Parathyroid adenoma (tissue), 2 donors: ENCODE measurements at regions not wholly inside any gene's neighbourhood (a gene's known extent, or its start where the extent isn't known, plus 50 kb on each side); places are given as distances from the start of the nearest gene placed in this dataset.

ENCODE experiments used
- H2AFZ ChIP-seq: fragments of 300-600 bp; sonication (generic); one replicate; pipeline ENCODE4 v1.7.0; 2017; ENCODE audit warnings: antibody characterized with exemption, mild to moderate bottlenecking
- H3K27ac ChIP-seq: fragments of 300-600 bp; sonication (generic); one replicate; pipeline ENCODE4 v1.7.0; 2017
- H3K27me3 ChIP-seq: fragments of 300-600 bp; sonication (generic); one replicate; pipeline ENCODE4 v1.7.0; 2017; ENCODE audit warnings: low read length; ENCODE audit not compliant: control insufficient read depth, insufficient read depth
- H3K36me3 ChIP-seq: fragments of 300-600 bp; sonication (generic); one replicate; pipeline ENCODE4 v1.7.0; 2017; ENCODE audit warnings: low read length; ENCODE audit not compliant: control insufficient read depth, insufficient read depth
- H3K4me1 ChIP-seq: fragments of 300-600 bp; sonication (generic); one replicate; pipeline ENCODE4 v1.7.0; 2017; ENCODE audit warnings: control low read depth
- H3K4me2 ChIP-seq: fragments of 300-600 bp; sonication (generic); one replicate; pipeline ENCODE4 v1.7.0; 2017; ENCODE audit warnings: low read length
- H3K4me3 ChIP-seq: fragments of 300-600 bp; sonication (generic); one replicate; pipeline ENCODE4 v1.7.0; 2017; ENCODE audit warnings: low read depth, low read length
- H3K79me2 ChIP-seq: fragments of 300-600 bp; sonication (generic); one replicate; pipeline ENCODE4 v1.7.0; 2017; ENCODE audit warnings: control low read depth
- H3K9ac ChIP-seq: fragments of 300-600 bp; sonication (generic); one replicate; pipeline ENCODE4 v1.7.0; 2017; ENCODE audit warnings: mild to moderate bottlenecking
- H3K9me3 ChIP-seq: fragments of 300-600 bp; sonication (generic); one replicate; pipeline ENCODE4 v1.7.0; 2017; ENCODE audit warnings: low read length; ENCODE audit not compliant: control insufficient read depth
- CTCF ChIP-seq: fragments of 300-600 bp; sonication (generic); IDR thresholded peaks from one replicate; pipeline ENCODE4 v1.7.0; 2017; ENCODE audit warnings: antibody characterized with exemption, mild to moderate bottlenecking
- donor health status: primary hyperparathyroidism.

GRCh38 chr13:105342281-105342820 is 1193.1 kb downstream of the EFNB2 start:
- Histone ChIP-seq H3K27ac (no peak overlapping the region), H3K4me1 (no peaks in the 10 kb centered on the region), H3K4me3 (no peak overlapping the region), H3K79me2 (no peaks in the 10 kb centered on the region), H3K4me2 (no peak overlapping the region), H3K36me3 (no peaks in the 10 kb centered on the region), H3K9me3 (no peaks in the 10 kb centered on the region), H3K9ac (no peak overlapping the region), H2AFZ (no peak overlapping the region), H3K27me3 (no peaks in the 10 kb centered on the region)
- no peak for TF ChIP-seq CTCF

GRCh38 chr13:105341758-105342157 is 1193.7 kb downstream of the EFNB2 start:
- Histone ChIP-seq H3K79me2 (no peaks in the 10 kb centered on the region), H3K4me1 (no peaks in the 10 kb centered on the region), H3K9ac (no peak overlapping the region), H2AFZ (no peak overlapping the region), H3K36me3 (no peaks in the 10 kb centered on the region), H3K4me2 (no peak overlapping the region), H3K27me3 (no peaks in the 10 kb centered on the region), H3K27ac (no peak overlapping the region), H3K4me3 (no peak overlapping the region), H3K9me3 (no peaks in the 10 kb centered on the region)
- no peak for TF ChIP-seq CTCF

DNA sequence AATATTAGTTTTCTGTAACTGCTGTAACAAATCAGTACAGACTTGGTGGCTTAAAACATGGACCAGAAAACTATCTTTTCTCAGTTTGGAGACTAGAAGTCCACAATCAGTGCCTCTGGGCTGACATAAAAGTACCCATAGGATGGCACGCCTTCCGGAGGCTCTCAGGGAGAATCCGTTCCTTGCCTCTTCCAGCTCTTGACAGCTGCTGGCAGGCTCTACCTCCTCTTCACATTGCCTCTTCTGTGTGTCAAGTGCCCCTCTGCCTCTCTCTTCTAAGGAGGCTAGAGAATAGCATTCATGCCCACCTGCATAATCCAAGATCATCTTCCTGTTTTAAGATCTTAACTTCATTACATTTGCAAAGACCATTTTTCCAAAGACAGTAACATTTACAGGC is 1194.2 kb downstream of the EFNB2 start:
- H3K4me3 ChIP-seq, result no peak overlapping the region
- H3K9me3 ChIP-seq, result no peaks in the 10 kb centered on the region
- H3K9ac ChIP-seq, result no peak overlapping the region
- H3K4me2 ChIP-seq, result no peak overlapping the region
- no peak for TF ChIP-seq CTCF
- no peaks in the 10 kb centered on the region for H3K27me3 ChIP-seq
- H2AFZ ChIP-seq, result no peak overlapping the region
- no peak overlapping the region for H3K27ac ChIP-seq
- H3K36me3 ChIP-seq, result no peaks in the 10 kb centered on the region
- H3K79me2 ChIP-seq, result no peaks in the 10 kb centered on the region
- no peaks in the 10 kb centered on the region for H3K4me1 ChIP-seq

DNA sequence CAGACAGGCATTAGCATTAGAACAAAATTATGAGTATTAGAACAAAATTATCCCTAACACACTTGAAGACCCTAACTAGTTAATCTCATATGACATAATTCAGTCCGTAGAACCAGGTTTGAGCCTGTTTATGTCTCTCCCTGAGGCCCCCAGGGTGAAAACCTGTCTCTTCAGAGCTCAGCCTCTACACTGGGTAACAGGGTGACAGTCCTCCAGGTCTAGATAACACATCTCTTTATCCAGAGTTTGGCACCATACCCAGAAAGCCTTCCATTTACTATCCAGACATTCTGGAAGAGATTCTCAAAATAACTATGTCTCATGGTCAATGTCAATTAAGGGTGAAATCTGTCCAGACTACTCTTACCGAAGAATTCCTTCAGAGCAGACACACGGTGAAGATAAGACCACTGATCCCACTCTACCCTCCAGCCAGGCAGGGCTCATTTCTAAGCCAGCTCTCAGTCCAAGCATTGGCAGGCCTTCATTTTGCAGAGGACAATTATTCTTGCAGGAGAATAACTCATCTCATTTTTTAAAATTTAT is 1195.3 kb downstream of the EFNB2 start:
- Histone ChIP-seq H3K27ac (no peak overlapping the region), H3K4me2 (no peak overlapping the region), H2AFZ (no peak overlapping the region), H3K4me1 (no peaks in the 10 kb centered on the region), H3K27me3 (no peaks in the 10 kb centered on the region), H3K9ac (no peak overlapping the region), H3K79me2 (no peaks in the 10 kb centered on the region), H3K9me3 (no peaks in the 10 kb centered on the region), H3K36me3 (no peaks in the 10 kb centered on the region), H3K4me3 (no peak overlapping the region)
- TF ChIP-seq CTCF, result no peak

GRCh38 chr13:105338773-105339172 is 1196.7 kb downstream of the EFNB2 start:
- H2AFZ ChIP-seq, result no peak overlapping the region
- no peak overlapping the region for H3K4me2 ChIP-seq
- H3K79me2 ChIP-seq, result no peaks in the 10 kb centered on the region
- H3K27me3 ChIP-seq, result no peaks in the 10 kb centered on the region
- no peak for TF ChIP-seq CTCF
- H3K9ac ChIP-seq, result no peak overlapping the region
- H3K4me3 ChIP-seq, result no peak overlapping the region
- H3K27ac ChIP-seq, result no peak overlapping the region
- no peaks in the 10 kb centered on the region for H3K36me3 ChIP-seq
- no peaks in the 10 kb centered on the region for H3K9me3 ChIP-seq
- no peaks in the 10 kb centered on the region for H3K4me1 ChIP-seq
